ENCODE measurements at regions not wholly inside any gene's neighbourhood (a gene's known extent, or its start where the extent isn't known, plus 50 kb on each side); places are given as distances from the start of the nearest gene placed in this dataset.
"Not testable (repeated sequence)": the region's sequence is repeated elsewhere in the genome, so short reads cannot be mapped to it uniquely, and the experiment has no call there.

GRCh38 chr4:188387179-188387791 is 248.0 kb downstream of the TRIML1 start:
- TF ChIP-seq CTCF (IDR thresholded peaks at IDR 0.05; ENCODE audit: insufficient read depth, low read depth, low read length, missing control alignments) = no peak
- no peak for DNase-seq (ENCODE audit: low read depth)
- H3K4me3 ChIP-seq (ENCODE audit: low read depth, low read length) = no peak overlapping the region

- not testable (repeated sequence) for H3K4me3 ChIP-seq (ENCODE audit: low read depth, low read length); DNase-seq (ENCODE audit: low read depth)
These were observed 252.1 kb downstream of the TRIML1 start for GRCh38 chr4:188391349-188391748.

- no peak for TF ChIP-seq CTCF (IDR thresholded peaks at IDR 0.05; ENCODE audit: insufficient read depth, low read depth, low read length, missing control alignments)
- no peak overlapping the region for H3K4me3 ChIP-seq (ENCODE audit: low read depth, low read length)
- no peak for DNase-seq (ENCODE audit: low read depth)
These were observed 256.8 kb downstream of the TRIML1 start for GRCh38 chr4:188396037-188396436.

GRCh38 chr4:188399834-188400233 is 260.6 kb downstream of the TRIML1 start:
- no peak overlapping the region for H3K4me3 ChIP-seq (ENCODE audit: low read depth, low read length)
- no peak for DNase-seq (ENCODE audit: low read depth)
- TF ChIP-seq CTCF (IDR thresholded peaks at IDR 0.05; ENCODE audit: insufficient read depth, low read depth, low read length, missing control alignments) = no peak

GRCh38 chr4:188400451-188400850 is 261.2 kb downstream of the TRIML1 start:
- no peak overlapping the region for H3K4me3 ChIP-seq (ENCODE audit: low read depth, low read length)
- DNase-seq (ENCODE audit: low read depth) = no peak
- TF ChIP-seq CTCF (IDR thresholded peaks at IDR 0.05; ENCODE audit: insufficient read depth, low read depth, low read length, missing control alignments) = no peak

- no peak for DNase-seq (ENCODE audit: low read depth)
- H3K4me3 ChIP-seq (ENCODE audit: low read depth, low read length) = no peak overlapping the region
These were observed 264.0 kb downstream of the TRIML1 start for GRCh38 chr4:188403272-188403671.

GRCh38 chr4:188405071-188405835 is 266.0 kb downstream of the TRIML1 start:
- DNase-seq (ENCODE audit: low read depth); H3K4me3 ChIP-seq (ENCODE audit: low read depth, low read length): not testable (repeated sequence)

More at GRCh38 chr4:188403272-188403671, 264.0 kb downstream of the TRIML1 start:
- no peak for TF ChIP-seq CTCF (IDR thresholded peaks at IDR 0.05; ENCODE audit: insufficient read depth, low read depth, low read length, missing control alignments)
